ENCODE measurements at regions not wholly inside any gene's neighbourhood (a gene's known extent, or its start where the extent isn't known, plus 50 kb on each side); places are given as distances from the start of the nearest gene placed in this dataset.

- no peak for DNase-seq
Observed at GRCh38 chr15:47337106-47337505, 380.2 kb upstream of the SEMA6D start.

- DNase-seq = no peak
Observed at GRCh38 chr15:47337836-47338235, 379.5 kb upstream of the SEMA6D start.

- no peak for DNase-seq
Observed at GRCh38 chr15:47338771-47339170, 378.5 kb upstream of the SEMA6D start.

- DNase-seq = no peak
Observed at GRCh38 chr15:47339800-47340570, 377.3 kb upstream of the SEMA6D start.

GRCh38 chr15:47340571-47340920 is 376.8 kb upstream of the SEMA6D start:
- DNase-seq = no peak

- no peak for DNase-seq
Observed at GRCh38 chr15:47349179-47349578, 368.1 kb upstream of the SEMA6D start.

GRCh38 chr15:47351501-47351900 is 365.8 kb upstream of the SEMA6D start:
- no peak for DNase-seq

- no peak for DNase-seq
Observed at GRCh38 chr15:47352217-47352616, 365.1 kb upstream of the SEMA6D start.

- DNase-seq = no peak
Observed at GRCh38 chr15:47355759-47356158, 361.5 kb upstream of the SEMA6D start.

- DNase-seq = no peak
Observed at GRCh38 chr15:47356297-47356696, 361.0 kb upstream of the SEMA6D start.

- no peak for DNase-seq
Observed at GRCh38 chr15:47358876-47359275, 358.4 kb upstream of the SEMA6D start.

- no peak for DNase-seq
Observed at GRCh38 chr15:47360305-47360704, 357.0 kb upstream of the SEMA6D start.

GRCh38 chr15:47362118-47362905 is 355.0 kb upstream of the SEMA6D start:
- DNase-seq = no peak

- no peak for DNase-seq
Observed at GRCh38 chr15:47363653-47364052, 353.7 kb upstream of the SEMA6D start.

GRCh38 chr15:47364230-47365141 is 352.8 kb upstream of the SEMA6D start:
- no peak for DNase-seq

- no peak for DNase-seq
Observed at GRCh38 chr15:47366884-47367283, 350.4 kb upstream of the SEMA6D start.

- no peak for DNase-seq
Observed at GRCh38 chr15:47367726-47368390, 349.4 kb upstream of the SEMA6D start.

- DNase-seq = no peak
Observed at GRCh38 chr15:47371939-47372338, 345.4 kb upstream of the SEMA6D start.

GRCh38 chr15:47374222-47374621 is 343.1 kb upstream of the SEMA6D start:
- DNase-seq = no peak

- DNase-seq = no peak
Observed at GRCh38 chr15:47376190-47376589, 341.1 kb upstream of the SEMA6D start.

- DNase-seq = no peak
Observed at GRCh38 chr15:47377465-47377864, 339.8 kb upstream of the SEMA6D start.

GRCh38 chr15:47378527-47378926 is 338.8 kb upstream of the SEMA6D start:
- DNase-seq = no peak

All from right kidney (tissue), 1 donor.